HG02588 (cell line): ENCODE measurements at regions not wholly inside any gene's neighbourhood (a gene's known extent, or its start where the extent isn't known, plus 50 kb on each side); places are given as distances from the start of the nearest gene placed in this dataset.

Experiments used
- ATAC-seq: cut with Tn5 transposase; IDR thresholded peaks from one replicate; pipeline ENCODE4 v1.9.1; 2021; ENCODE audit warnings: mild to moderate bottlenecking, moderate library complexity; ENCODE audit not compliant: unreplicated experiment

- no peak for ATAC-seq
Measured at GRCh38 chr12:21993438-21993981, 52.3 kb upstream of the ABCC9 start.

GRCh38 chr12:21992823-21993222, 51.6 kb upstream of the ABCC9 start:
- ATAC-seq, result peak; percentile 79

DNA sequence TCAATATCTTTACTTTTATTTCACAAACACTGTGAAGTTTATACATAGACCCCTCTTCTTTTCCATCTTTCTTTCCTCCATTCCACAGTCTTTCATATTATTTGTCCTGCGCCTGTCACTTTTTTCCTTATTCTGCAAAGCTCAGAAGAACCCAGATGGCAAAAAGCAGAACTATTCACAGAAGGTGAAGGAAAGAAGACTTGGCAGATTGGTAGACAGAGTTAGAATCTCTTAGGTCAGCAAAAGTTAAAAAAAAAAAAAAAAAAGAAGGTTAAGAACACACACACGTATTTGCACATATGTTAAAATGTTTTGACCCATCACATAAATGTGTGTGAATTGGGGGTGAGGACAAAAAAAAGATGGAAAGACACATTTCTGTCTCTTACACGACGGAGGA, 50.3 kb upstream of the ABCC9 start:
- ATAC-seq, result no peak
